ENCODE measurements at regions not wholly inside any gene's neighbourhood (a gene's known extent, or its start where the extent isn't known, plus 50 kb on each side); places are given as distances from the start of the nearest gene placed in this dataset.
"Not testable (repeated sequence)": the region's sequence is repeated elsewhere in the genome, so short reads cannot be mapped to it uniquely, and the experiment has no call there.

- no peak for DNase-seq (ENCODE audit: low read depth)
These were observed 371.2 kb upstream of the ADARB2 start for GRCh38 chr10:2108496-2108895.

DNA sequence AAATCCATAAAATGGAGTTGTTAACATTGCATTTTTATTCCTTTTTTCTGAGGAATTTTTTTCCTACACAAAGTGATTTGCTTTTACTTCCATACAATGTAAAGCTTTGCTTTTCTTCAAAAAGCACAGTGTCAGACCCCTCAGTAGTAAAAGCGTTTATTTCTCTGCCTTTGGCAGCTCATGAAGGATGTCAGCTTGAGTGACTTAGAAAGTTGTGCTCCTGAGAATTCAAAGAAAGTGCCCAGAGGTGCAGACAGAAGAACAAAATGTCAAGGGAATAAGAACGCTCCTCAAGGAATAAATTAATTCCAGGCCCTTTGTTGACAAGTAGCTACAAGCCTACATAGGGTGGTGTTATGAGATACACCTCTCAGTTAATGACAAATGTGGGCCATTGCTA is 369.3 kb upstream of the ADARB2 start:
- no peak for DNase-seq (ENCODE audit: low read depth)

DNA sequence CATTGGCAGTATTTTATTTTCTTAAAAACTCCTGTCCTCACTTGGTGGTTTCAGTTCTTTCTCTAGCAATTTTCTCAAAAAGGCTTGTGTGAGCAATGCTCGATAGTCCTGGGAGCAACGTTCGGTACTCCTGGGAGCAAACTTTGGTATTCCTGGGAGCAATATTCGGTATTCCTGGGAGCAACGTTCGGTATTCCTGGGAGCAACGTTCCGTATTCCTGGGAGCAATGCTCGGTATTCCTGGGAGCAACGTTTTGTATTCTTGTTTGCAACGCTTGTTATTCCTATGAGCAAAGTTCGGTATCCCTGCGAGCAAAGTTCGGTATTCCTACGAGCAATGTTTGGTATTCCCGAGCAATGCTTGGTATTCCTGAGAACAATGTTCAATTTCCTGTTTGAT is 362.0 kb upstream of the ADARB2 start:
- DNase-seq (ENCODE audit: low read depth), result no peak

- DNase-seq (ENCODE audit: low read depth), result no peak
These were observed 360.6 kb upstream of the ADARB2 start for GRCh38 chr10:2097937-2098336.

DNA sequence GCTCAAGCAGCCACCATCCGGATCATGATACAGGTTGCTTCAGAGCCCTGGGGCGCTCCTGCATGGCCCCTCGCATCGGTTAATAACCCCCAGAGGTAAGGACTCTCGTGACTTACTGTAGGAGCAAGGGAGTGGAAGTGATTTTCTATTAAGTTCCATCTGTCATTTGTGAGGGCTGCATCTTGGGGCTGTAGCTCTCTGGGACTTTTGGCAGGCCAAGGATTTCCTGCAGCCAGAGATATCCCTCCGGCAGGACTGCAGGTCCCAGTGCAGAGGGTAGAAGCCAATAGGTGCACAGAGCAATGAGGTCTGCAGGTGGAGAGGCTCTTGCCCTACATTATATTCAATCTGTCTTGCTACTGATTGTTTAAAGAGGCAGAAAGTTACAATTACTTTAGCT is 356.8 kb upstream of the ADARB2 start:
- no peak for DNase-seq (ENCODE audit: low read depth)

DNA sequence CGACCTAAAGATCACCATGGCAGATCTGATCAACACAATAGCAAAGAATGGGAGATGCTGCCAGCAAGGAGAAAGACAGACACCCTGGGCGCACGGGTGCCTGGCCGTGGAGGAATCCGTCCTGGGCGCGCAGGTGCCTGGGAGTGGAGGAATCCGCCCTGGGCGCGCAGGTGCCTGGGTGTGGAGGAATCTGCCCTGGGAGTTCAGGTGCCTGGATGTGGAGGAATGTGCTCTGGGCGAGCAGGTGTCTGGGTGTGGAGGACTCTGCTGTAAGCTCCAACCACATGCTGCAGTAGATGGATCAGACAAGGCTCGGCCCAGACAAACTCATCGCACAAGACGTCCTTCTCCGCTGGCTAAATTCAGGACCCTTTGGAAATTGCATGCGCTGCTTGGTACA is 346.3 kb upstream of the ADARB2 start:
- DNase-seq (ENCODE audit: low read depth), result no peak

- DNase-seq (ENCODE audit: low read depth), result peak; percentile 59
These were observed 344.2 kb upstream of the ADARB2 start for GRCh38 chr10:2081501-2081900.

DNA sequence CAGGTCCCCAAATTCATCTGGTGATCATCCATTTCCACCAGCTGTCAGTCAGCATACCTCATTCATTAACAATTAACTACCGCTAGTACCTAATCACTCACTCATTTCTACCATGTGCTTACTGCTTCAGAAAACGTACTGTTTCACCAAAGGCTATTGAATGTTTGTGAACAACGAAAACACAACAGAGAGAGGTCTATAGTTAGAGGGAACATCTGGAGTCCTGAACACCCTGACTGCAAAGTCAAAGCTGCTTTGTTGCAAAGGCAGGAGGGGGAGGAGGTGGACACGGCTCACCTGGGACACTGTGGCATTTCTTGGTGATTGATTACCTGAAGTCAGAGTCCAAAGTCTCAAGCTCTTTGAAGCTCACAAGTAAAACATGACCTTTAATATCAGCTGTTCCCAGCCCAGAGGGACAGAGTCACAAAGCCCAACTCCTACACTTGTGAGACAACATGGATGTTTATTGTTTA is 342.3 kb upstream of the ADARB2 start:
- DNase-seq (ENCODE audit: low read depth), result no peak

GRCh38 chr10:2077231-2077630 is 339.9 kb upstream of the ADARB2 start:
- peak; percentile 55 for DNase-seq (ENCODE audit: low read depth)

- peak; percentile 20 for DNase-seq (ENCODE audit: low read depth)
These were observed 339.2 kb upstream of the ADARB2 start for GRCh38 chr10:2076528-2076927.

- DNase-seq (ENCODE audit: low read depth), result no peak
These were observed 329.7 kb upstream of the ADARB2 start for GRCh38 chr10:2067015-2067414.

DNA sequence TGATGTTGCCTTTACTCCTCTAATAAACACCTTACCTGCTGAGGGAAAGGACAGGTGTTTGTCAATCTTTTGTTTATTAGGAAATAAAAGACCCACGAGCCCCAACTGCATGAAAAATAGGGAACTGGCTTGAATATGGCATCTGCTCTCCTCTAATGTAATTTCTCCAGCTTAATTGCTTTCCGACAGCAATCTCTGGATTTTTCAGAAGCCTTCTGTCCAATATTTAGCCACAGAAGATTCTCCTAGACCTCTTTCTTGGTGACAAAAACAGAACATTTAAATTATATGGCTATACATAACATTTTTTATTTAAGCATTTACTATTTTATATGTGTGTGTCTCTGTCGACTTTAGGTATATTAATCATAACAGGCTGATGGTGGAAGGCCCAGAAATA is 317.4 kb upstream of the ADARB2 start:
- no peak for DNase-seq (ENCODE audit: low read depth)

DNA sequence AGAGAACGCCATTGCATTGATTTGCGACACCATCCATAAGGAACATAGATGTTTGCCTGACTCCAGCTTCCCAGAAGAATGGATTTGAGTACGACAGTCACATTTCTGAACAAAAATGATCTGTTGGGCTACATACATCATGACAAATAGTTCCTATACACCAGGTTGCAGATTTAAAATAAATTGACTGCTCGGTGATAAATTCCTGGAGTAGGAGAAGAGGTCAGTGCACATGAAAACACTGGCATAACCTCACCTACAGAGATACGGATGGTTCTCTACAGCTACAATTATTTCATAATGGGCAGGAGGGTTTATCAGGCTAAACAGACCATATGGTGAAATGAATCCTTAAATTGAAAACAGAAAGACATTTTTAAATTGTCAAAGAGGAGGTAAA is 316.5 kb upstream of the ADARB2 start:
- DNase-seq (ENCODE audit: low read depth), result no peak

- DNase-seq (ENCODE audit: low read depth), result no peak
These were observed 313.8 kb upstream of the ADARB2 start for GRCh38 chr10:2051108-2051507.

DNA sequence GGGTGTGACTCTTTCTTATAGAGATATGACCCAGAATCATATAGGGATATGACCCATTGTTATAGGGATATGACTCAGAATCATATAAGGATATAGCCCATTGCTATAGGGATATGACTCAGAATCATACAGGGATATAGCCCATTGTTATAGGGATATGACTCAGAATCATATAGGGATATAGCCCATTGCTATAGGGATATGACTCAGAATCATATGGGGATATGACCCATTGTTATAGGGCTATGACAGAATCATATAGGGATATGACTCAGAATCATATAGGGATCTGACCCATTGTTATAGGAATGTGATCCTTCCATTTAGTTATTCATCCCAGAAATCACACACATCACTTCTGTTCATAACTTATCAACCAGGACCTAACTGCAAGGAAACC is 312.2 kb upstream of the ADARB2 start:
- DNase-seq (ENCODE audit: low read depth), result no peak

GRCh38 chr10:2048337-2048973 is 311.1 kb upstream of the ADARB2 start:
- DNase-seq (ENCODE audit: low read depth), result peak; percentile 10

- DNase-seq (ENCODE audit: low read depth), result no peak
These were observed 310.4 kb upstream of the ADARB2 start for GRCh38 chr10:2047679-2048078.

DNA sequence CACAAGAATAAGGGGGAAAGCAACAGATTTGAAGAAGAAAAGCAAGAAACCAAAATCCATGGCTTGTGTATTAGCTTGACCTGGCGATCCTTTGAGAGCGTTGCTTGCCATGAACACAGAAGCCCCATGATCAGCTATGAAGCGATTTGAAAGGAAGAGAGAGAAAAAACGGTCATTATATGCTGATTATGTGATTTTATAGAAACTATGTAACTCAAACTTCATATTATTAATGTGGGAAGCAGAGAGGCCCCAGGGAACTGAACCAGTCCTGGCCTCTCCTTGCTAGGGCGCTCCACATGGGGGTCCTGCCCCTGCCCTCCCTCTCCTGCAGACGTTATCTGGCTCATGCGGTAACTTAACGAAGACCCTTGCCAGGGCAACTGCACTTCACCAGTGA is 306.1 kb upstream of the ADARB2 start:
- no peak for DNase-seq (ENCODE audit: low read depth)

- DNase-seq (ENCODE audit: low read depth), result peak; percentile 49
These were observed 300.7 kb upstream of the ADARB2 start for GRCh38 chr10:2038036-2038435.

DNA sequence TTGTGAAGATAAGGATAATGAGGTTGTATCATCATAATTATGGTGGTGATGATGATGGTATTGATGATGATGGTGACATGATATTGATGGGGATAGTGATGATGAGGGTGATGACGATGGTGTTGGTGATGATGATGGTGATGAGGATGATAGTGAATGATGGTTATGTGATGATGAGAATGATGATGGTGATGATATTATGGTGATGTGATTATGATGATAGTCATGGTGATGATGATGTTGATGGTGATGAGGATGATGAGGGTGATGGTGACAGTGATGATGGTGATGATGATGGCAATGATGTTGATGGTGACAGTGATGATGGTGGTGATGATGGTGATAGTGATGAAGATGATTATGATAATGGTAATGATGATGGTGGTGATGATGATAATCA is 299.9 kb upstream of the ADARB2 start:
- no peak for DNase-seq (ENCODE audit: low read depth)

DNA sequence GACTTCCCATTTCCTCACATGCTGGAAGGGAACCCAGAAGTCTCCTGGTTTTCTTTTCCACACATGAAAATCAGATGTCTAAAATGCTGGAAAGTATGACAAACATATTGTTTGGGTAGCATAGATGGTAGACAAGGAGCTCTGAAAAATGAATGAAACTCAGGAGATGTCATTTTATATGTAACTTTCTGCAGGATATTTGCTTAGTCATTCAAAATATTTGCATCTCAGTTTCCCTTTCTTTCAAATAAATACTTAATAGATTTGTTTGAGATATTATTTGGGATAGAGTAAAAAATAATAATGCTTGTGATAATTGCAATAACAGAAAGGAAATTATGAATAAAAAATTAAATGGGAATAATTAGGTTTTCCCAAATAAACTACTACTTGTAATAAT is 298.9 kb upstream of the ADARB2 start:
- no peak for DNase-seq (ENCODE audit: low read depth)

- no peak for DNase-seq (ENCODE audit: low read depth)
These were observed 292.7 kb upstream of the ADARB2 start for GRCh38 chr10:2030046-2030445.

DNA sequence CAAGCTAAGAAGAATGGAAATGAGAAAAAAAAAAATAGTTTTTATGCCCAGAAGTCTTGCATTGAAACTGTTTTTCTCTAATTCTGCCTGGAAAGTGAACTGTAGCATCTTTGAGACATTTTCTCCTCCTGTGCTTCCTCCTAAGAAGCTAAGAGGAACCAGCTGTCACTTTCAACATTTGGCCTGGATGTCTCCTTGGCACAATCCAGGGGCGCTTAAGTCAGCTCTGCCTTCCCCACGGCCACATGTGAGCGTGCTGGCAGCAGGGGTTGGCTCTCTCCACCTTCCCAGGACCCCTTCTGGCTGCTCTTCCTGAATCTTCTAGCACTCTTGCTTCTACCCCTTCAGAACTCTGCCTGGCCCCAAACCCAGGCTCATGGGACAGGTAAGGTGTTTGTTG is 289.6 kb upstream of the ADARB2 start:
- no peak for DNase-seq (ENCODE audit: low read depth)

- DNase-seq (ENCODE audit: low read depth), result not testable (repeated sequence)
These were observed 287.4 kb upstream of the ADARB2 start for GRCh38 chr10:2024750-2025149.
